Keratinocyte (primary cell): ENCODE measurements at regions not wholly inside any gene's neighbourhood (a gene's known extent, or its start where the extent isn't known, plus 50 kb on each side); places are given as distances from the start of the nearest gene placed in this dataset.

Experiments used
- CTCF ChIP-seq, 3 experiments: IDR thresholded peaks in 1 of 3; conservative IDR thresholded peaks in 1 of 3; optimal IDR thresholded peaks in 1 of 3; 2 replicates in 2 of 3; 3 replicates in 1 of 3; pipeline versions ENCODE3 to v1.5.1; 2011; ENCODE audit warnings: low read length in 3 of 3, mild to moderate bottlenecking in 3 of 3, moderate library complexity in 2 of 3, control low read depth in 1 of 3, inconsistent platforms in 1 of 3; ENCODE audit not compliant: insufficient read depth in 2 of 3; ENCODE audit errors: extremely low read depth in 1 of 3
- EZH2 ChIP-seq: IDR thresholded peaks from one replicate; pipeline ENCODE4 v1.6.1; 2012; ENCODE audit warnings: inconsistent platforms, mild to moderate bottlenecking, low read length, moderate library complexity

DNA sequence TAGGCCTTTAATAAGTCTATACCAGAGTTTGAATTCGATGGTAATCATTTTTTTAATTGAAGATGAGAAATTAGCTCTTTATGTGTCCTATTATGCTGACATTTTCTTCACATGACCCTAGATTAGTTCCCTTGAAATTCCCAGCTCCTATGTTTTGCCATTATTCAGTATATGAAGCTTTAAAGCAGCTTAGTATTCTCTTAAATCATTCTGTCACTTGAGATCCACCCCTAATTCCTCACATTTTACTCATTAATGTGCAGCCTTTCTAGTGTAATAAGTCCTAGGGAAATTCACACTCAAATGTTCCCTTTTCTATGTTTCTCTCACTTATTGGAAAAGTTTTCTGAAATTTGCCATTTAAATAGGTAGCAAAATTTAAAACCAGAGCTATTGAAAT is 704.5 kb upstream of the B3GALT2 start:
- TF ChIP-seq CTCF (optimal IDR thresholded peaks at IDR 0.05 in 1 of 3, IDR thresholded peaks at IDR 0.05 in 1 of 3, conservative IDR thresholded peaks at IDR 0.05 in 1 of 3; ENCODE audit: extremely low read depth in 1 of 3, insufficient read depth in 2 of 3, low read length in 3 of 3) = no peak
- no peak for TF ChIP-seq EZH2
